SKM-1 (cell line): ENCODE measurements at regions not wholly inside any gene's neighbourhood (a gene's known extent, or its start where the extent isn't known, plus 50 kb on each side); places are given as distances from the start of the nearest gene placed in this dataset.

Source experiments
- DNase-seq: peaks from one replicate; lab custom pipeline; 2025; ENCODE audit not compliant: unreplicated experiment; lab: John Stamatoyannopoulos, UW

- DNase-seq = no peak
These were observed 195.9 kb downstream of the HS3ST3A1 start for GRCh38 chr17:13405807-13406206.

- DNase-seq = no peak
These were observed 196.6 kb downstream of the HS3ST3A1 start for GRCh38 chr17:13405080-13405479.

- DNase-seq = no peak
These were observed 197.5 kb downstream of the HS3ST3A1 start for GRCh38 chr17:13403982-13404946.

- no peak for DNase-seq
These were observed 201.2 kb downstream of the HS3ST3A1 start for GRCh38 chr17:13400491-13400890.

GRCh38 chr17:13398853-13399252 is 202.9 kb downstream of the HS3ST3A1 start:
- DNase-seq = no peak

GRCh38 chr17:13398091-13398490 is 203.6 kb downstream of the HS3ST3A1 start:
- no peak for DNase-seq

- DNase-seq = no peak
These were observed 205.9 kb downstream of the HS3ST3A1 start for GRCh38 chr17:13395862-13396261.

GRCh38 chr17:13395346-13395745 is 206.4 kb downstream of the HS3ST3A1 start:
- no peak for DNase-seq

- DNase-seq = no peak
These were observed 207.7 kb downstream of the HS3ST3A1 start for GRCh38 chr17:13393841-13394710.

GRCh38 chr17:13387952-13388351 is 213.8 kb downstream of the HS3ST3A1 start:
- no peak for DNase-seq

- no peak for DNase-seq
These were observed 214.5 kb downstream of the HS3ST3A1 start for GRCh38 chr17:13387236-13387635.

- peak; percentile 78 for DNase-seq
These were observed 216.2 kb downstream of the HS3ST3A1 start for GRCh38 chr17:13385481-13385911.

- no peak for DNase-seq
These were observed 217.1 kb downstream of the HS3ST3A1 start for GRCh38 chr17:13384626-13385025.

- no peak for DNase-seq
These were observed 223.4 kb downstream of the HS3ST3A1 start for GRCh38 chr17:13378361-13378760.

- no peak for DNase-seq
These were observed 227.3 kb downstream of the HS3ST3A1 start for GRCh38 chr17:13374203-13375143.

GRCh38 chr17:13372432-13372831 is 229.3 kb downstream of the HS3ST3A1 start:
- no peak for DNase-seq

GRCh38 chr17:13367154-13367553 is 234.6 kb downstream of the HS3ST3A1 start:
- DNase-seq = no peak

- no peak for DNase-seq
These were observed 236.4 kb downstream of the HS3ST3A1 start for GRCh38 chr17:13365331-13365730.

- no peak for DNase-seq
These were observed 238.0 kb downstream of the HS3ST3A1 start for GRCh38 chr17:13363771-13364170.

GRCh38 chr17:13362341-13363122 is 239.2 kb downstream of the HS3ST3A1 start:
- no peak for DNase-seq
